Keratinocyte (primary cell): ENCODE measurements at regions not wholly inside any gene's neighbourhood (a gene's known extent, or its start where the extent isn't known, plus 50 kb on each side); places are given as distances from the start of the nearest gene placed in this dataset.

Source experiments
- DNase-seq: peaks from one replicate; pipeline ENCODE4 v3.0.0-alpha.2; 2011; ENCODE audit warnings: low read depth, missing footprints, low spot score
- FAIRE-seq: peaks from 2 replicates; lab custom pipeline; 2011; peaks lifted over from hg19 to GRCh38; lab: Jason Lieb, UNC
- H2AFZ ChIP-seq: 2 replicates; pipeline ENCODE4 v1.6.0; 2012; ENCODE audit warnings: low read length, control low read depth, inconsistent platforms; ENCODE audit not compliant: control insufficient read depth
- H3K27ac ChIP-seq: 2 replicates; pipeline ENCODE4 v1.5.1; 2011; ENCODE audit warnings: low read length; ENCODE audit not compliant: control insufficient read depth, insufficient read depth
- H3K27me3 ChIP-seq: 3 replicates; pipeline ENCODE4 v1.6.0; 2011; ENCODE audit warnings: low read length; ENCODE audit not compliant: control insufficient read depth, insufficient read depth; ENCODE audit errors: extremely low read depth
- H3K36me3 ChIP-seq, 2 experiments: 2 replicates in 1 of 2; 3 replicates in 1 of 2; pipeline ENCODE4 v1.5.1; 2011; ENCODE audit warnings: low read length in 2 of 2, mild to moderate bottlenecking in 1 of 2; ENCODE audit not compliant: control insufficient read depth in 2 of 2, insufficient read depth in 2 of 2; ENCODE audit errors: extremely low read depth in 1 of 2
- H3K4me1 ChIP-seq: 3 replicates; pipeline ENCODE4 v1.5.1; 2011; ENCODE audit warnings: low read length; ENCODE audit not compliant: control insufficient read depth, insufficient read depth; ENCODE audit errors: extremely low read depth
- H3K4me2 ChIP-seq: 3 replicates; pipeline ENCODE4 v1.6.0; 2011; ENCODE audit warnings: low read depth, low read length; ENCODE audit not compliant: control insufficient read depth, insufficient read depth; ENCODE audit errors: extremely low read depth
- H3K4me3 ChIP-seq, 3 experiments: fragments of 200-600 bp in 1 of 3; sonication (generic) in 1 of 3; 2 replicates in 2 of 3; 3 replicates in 1 of 3; pipeline ENCODE4 v1.5.1; 2011 to 2016; ENCODE audit warnings: low read length in 3 of 3, mild to moderate bottlenecking in 3 of 3, control low read depth in 2 of 3, inconsistent platforms in 1 of 3, low read depth in 1 of 3, mixed read lengths in 1 of 3, mixed run types in 1 of 3, moderate library complexity in 1 of 3; ENCODE audit not compliant: control insufficient read depth in 2 of 3, insufficient read depth in 2 of 3; ENCODE audit errors: extremely low read depth in 1 of 3
- H3K79me2 ChIP-seq: 2 replicates; pipeline ENCODE4 v1.6.0; 2012; ENCODE audit warnings: low read length; ENCODE audit not compliant: control insufficient read depth, insufficient read depth
- H3K9ac ChIP-seq: 3 replicates; pipeline ENCODE4 v1.6.0; 2011; ENCODE audit warnings: low read length; ENCODE audit not compliant: control insufficient read depth, insufficient read depth; ENCODE audit errors: extremely low read depth
- H3K9me1 ChIP-seq: 3 replicates; pipeline ENCODE4 v1.6.0; 2011; ENCODE audit warnings: low read length; ENCODE audit not compliant: control insufficient read depth, insufficient read depth; ENCODE audit errors: extremely low read depth
- H3K9me3 ChIP-seq: 2 replicates; pipeline ENCODE4 v1.5.1; 2012; ENCODE audit warnings: low read depth, low read length; ENCODE audit not compliant: control insufficient read depth
- H4K20me1 ChIP-seq: 3 replicates; pipeline ENCODE4 v1.6.0; 2011; ENCODE audit warnings: low read length; ENCODE audit not compliant: control insufficient read depth, insufficient read depth; ENCODE audit errors: extremely low read depth
- EZH2 ChIP-seq: IDR thresholded peaks from one replicate; pipeline ENCODE4 v1.6.1; 2012; ENCODE audit warnings: inconsistent platforms, mild to moderate bottlenecking, low read length, moderate library complexity
- dilution Hi-C: fragments of 300-500 bp; cut with MboI; formaldehyde crosslinking; loops from one replicate; pipeline ENCODE4 v1.7.0; 2020; ENCODE audit warnings: low sequenced_read_pairs; ENCODE audit not compliant: extremely low pct_ligation_motif_present
- TF ChIP-seq, protein P1 (sequence below), 3 experiments: IDR thresholded peaks in 1 of 3; conservative IDR thresholded peaks in 1 of 3; optimal IDR thresholded peaks in 1 of 3; 2 replicates in 2 of 3; 3 replicates in 1 of 3; pipeline versions ENCODE3 to v1.5.1; 2011; ENCODE audit warnings: low read length in 3 of 3, mild to moderate bottlenecking in 3 of 3, moderate library complexity in 2 of 3, control low read depth in 1 of 3, inconsistent platforms in 1 of 3; ENCODE audit not compliant: insufficient read depth in 2 of 3; ENCODE audit errors: extremely low read depth in 1 of 3

DNA sequence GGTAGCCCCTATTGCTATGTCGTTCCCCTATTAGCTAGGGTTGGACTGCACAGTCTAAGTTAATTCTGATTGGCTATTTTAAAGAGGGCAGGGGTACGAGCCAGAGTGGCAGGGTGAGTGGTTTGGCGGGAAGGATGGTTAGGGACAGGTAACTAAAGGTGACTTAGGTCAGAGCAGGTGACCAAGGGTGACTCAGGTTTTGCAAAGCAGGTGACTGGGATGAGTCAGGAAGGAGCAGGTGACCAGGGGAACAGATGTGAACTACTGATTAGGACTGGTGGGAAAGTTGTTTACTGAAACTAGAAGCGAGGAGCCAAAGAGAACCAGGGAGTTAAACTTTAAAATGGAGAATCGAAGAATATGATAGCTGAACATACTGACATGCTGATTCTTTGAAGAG lies 295.2 kb downstream of the GJA1 start:
- no peak overlapping the region for H3K4me3 ChIP-seq
- dilution Hi-C loops = no loop called here
- H3K9me1 ChIP-seq = no peaks in the 10 kb centered on the region
- no peak for TF ChIP-seq EZH2
- TF ChIP-seq, protein P1, sequence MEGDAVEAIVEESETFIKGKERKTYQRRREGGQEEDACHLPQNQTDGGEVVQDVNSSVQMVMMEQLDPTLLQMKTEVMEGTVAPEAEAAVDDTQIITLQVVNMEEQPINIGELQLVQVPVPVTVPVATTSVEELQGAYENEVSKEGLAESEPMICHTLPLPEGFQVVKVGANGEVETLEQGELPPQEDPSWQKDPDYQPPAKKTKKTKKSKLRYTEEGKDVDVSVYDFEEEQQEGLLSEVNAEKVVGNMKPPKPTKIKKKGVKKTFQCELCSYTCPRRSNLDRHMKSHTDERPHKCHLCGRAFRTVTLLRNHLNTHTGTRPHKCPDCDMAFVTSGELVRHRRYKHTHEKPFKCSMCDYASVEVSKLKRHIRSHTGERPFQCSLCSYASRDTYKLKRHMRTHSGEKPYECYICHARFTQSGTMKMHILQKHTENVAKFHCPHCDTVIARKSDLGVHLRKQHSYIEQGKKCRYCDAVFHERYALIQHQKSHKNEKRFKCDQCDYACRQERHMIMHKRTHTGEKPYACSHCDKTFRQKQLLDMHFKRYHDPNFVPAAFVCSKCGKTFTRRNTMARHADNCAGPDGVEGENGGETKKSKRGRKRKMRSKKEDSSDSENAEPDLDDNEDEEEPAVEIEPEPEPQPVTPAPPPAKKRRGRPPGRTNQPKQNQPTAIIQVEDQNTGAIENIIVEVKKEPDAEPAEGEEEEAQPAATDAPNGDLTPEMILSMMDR (optimal IDR thresholded peaks at IDR 0.05 in 1 of 3, IDR thresholded peaks at IDR 0.05 in 1 of 3, conservative IDR thresholded peaks at IDR 0.05 in 1 of 3; ENCODE audit: extremely low read depth in 1 of 3, insufficient read depth in 2 of 3, low read length in 3 of 3) = no peak
- no peaks in the 10 kb centered on the region for H3K36me3 ChIP-seq
- H4K20me1 ChIP-seq = no peaks in the 10 kb centered on the region
- no peak overlapping the region for H3K4me2 ChIP-seq
- H3K9ac ChIP-seq = no peak overlapping the region
- H3K27me3 ChIP-seq = no peaks in the 10 kb centered on the region
- no peaks in the 10 kb centered on the region for H3K4me1 ChIP-seq
- no peaks in the 10 kb centered on the region for H3K79me2 ChIP-seq
- no peak overlapping the region for H3K27ac ChIP-seq
- FAIRE-seq (no peak), DNase-seq (no peak)
- no peak overlapping the region for H2AFZ ChIP-seq
- no peaks in the 10 kb centered on the region for H3K9me3 ChIP-seq

DNA sequence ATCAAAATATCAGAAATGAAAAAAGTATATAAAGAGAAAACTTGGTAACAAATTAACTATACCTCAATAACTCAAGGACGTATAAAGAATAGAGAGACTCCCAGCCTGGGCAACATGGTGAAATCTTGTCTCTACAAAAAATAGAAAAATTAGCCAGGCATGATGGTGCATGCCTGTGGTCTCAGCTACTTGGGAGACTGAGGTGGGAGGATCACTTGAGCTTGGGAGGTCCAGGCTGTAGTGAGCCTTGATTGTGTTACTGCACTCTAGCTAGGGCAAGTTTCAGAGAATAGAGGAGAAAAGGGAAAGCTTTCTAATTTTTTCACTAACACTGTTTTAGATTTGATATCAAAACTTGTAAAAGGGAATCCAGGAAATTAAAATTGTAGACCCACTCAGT lies 295.9 kb downstream of the GJA1 start:
- Histone ChIP-seq H3K9ac (no peak overlapping the region), H3K36me3 (no peaks in the 10 kb centered on the region), H3K27me3 (no peaks in the 10 kb centered on the region), H3K79me2 (no peaks in the 10 kb centered on the region), H2AFZ (no peak overlapping the region), H3K9me1 (no peaks in the 10 kb centered on the region), H3K4me2 (no peak overlapping the region), H3K9me3 (no peaks in the 10 kb centered on the region), H3K4me3 (no peak overlapping the region), H3K27ac (no peak overlapping the region), H3K4me1 (no peaks in the 10 kb centered on the region), H4K20me1 (no peaks in the 10 kb centered on the region)
- TF ChIP-seq, protein P1 (optimal IDR thresholded peaks at IDR 0.05 in 1 of 3, IDR thresholded peaks at IDR 0.05 in 1 of 3, conservative IDR thresholded peaks at IDR 0.05 in 1 of 3; ENCODE audit: extremely low read depth in 1 of 3, insufficient read depth in 2 of 3, low read length in 3 of 3) = no peak
- TF ChIP-seq EZH2 = no peak
- DNase-seq = no peak
- FAIRE-seq = no peak
- dilution Hi-C loops = no loop called here
